Esophagus squamous epithelium (tissue), 5 donors: ENCODE measurements at regions not wholly inside any gene's neighbourhood (a gene's known extent, or its start where the extent isn't known, plus 50 kb on each side); places are given as distances from the start of the nearest gene placed in this dataset.
A peak's percentile ranks its signal among the peaks of the same experiment; 100 is the strongest.

Experiments used
- DNase-seq: peaks from one replicate; lab custom pipeline; 2025; lab: John Stamatoyannopoulos, UW
- H3K27ac ChIP-seq, 4 donors: fragments of 200-600 bp; sonication (generic); one replicate each; pipeline ENCODE4 v1.5.1; 2016 to 2019; ENCODE audit warnings: mild to moderate bottlenecking in 1 of 4
- H3K27me3 ChIP-seq, 4 donors: fragments of 200-600 bp; sonication (generic); 1 replicate in 3 of 4; 2 replicates in 1 of 4; pipeline versions ENCODE4 v1.5.1 to v1.6.0; 2017 to 2021; ENCODE audit warnings: antibody characterized with exemption in 1 of 4
- H3K36me3 ChIP-seq, 3 donors: fragments of 200-600 bp; sonication (generic); one replicate each; pipeline ENCODE4 v1.5.1; 2016 to 2019
- H3K4me1 ChIP-seq, 3 donors: fragments of 200-600 bp; sonication (generic); one replicate each; pipeline ENCODE4 v1.5.1; 2017 to 2019
- H3K4me3 ChIP-seq, 4 donors: fragments of 200-600 bp; sonication (generic); 1 replicate in 3 of 4; 2 replicates in 1 of 4; pipeline ENCODE4 v1.5.1; 2016 to 2019; ENCODE audit warnings: mild to moderate bottlenecking in 2 of 4, moderate library complexity in 1 of 4
- H3K9me3 ChIP-seq, 3 donors: fragments of 200-600 bp; sonication (generic); one replicate each; pipeline ENCODE4 v1.5.1; 2016 to 2019
- CTCF ChIP-seq, 6 experiments: fragments of 450-650 bp in 4 of 6; fragments of 200-600 bp in 2 of 6; sonication (generic) in 2 of 6; IDR thresholded peaks; one replicate each; pipeline ENCODE4 v1.5.1; 2016 to 2019; ENCODE audit warnings: antibody characterized with exemption in 6 of 6, mild to moderate bottlenecking in 4 of 6, moderate library complexity in 4 of 6
- POLR2A ChIP-seq, 4 donors: fragments of 450-650 bp; IDR thresholded peaks; one replicate each; pipeline ENCODE4 v1.6.1; 2017; ENCODE audit warnings: antibody characterized with exemption in 4 of 4, mild to moderate bottlenecking in 4 of 4, moderate library complexity in 3 of 4
- WGBS, 2 donors: methylation state at CpG; one replicate each; pipeline ENCODE4 v1.1.5; 2018; 5-methylcytosine and 5-hydroxymethylcytosine counted together
- intact Hi-C: fragments of 100-400 bp; cut with DNase I; formaldehyde crosslinking; loops from one replicate; pipeline ENCODE4 v1.15.0; 2022
- donor health status: DM: yes; HTN: yes; CAD: no.

DNA sequence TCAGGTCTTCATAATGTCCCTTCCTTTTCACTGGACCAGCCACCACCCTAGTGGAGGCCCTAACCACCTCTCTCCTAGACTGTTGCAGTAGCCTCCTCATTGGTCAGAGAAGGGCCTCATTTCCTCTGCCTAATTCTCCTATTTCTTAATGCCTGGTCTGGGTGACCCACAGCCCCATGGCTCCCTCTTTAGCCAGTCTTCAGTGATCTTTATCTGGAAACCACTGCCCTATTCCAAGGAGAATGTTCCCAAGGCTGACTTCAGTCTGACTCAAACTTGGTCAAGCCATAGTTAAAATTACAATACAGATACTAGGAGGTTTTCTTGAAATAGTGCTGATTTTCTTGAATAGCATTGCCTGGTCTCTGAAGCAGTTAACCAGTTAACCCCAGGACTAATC, 53.6 kb upstream of the PRPS1 start:
- Histone ChIP-seq H3K27ac (peak overlapping the region in 2 of 4 donors; percentile 9 to 13), H3K27me3 (no peaks in the 10 kb centered on the region), H3K36me3 (no peaks in the 10 kb centered on the region), H3K4me3 (no peak overlapping the region), H3K9me3 (no peaks in the 10 kb centered on the region), H3K4me1 (peaks cover 0 to 4% (median 3%) of the 10 kb centered on the region in 3 donors)
- TF ChIP-seq CTCF (IDR thresholded peaks at IDR 0.05) (no peak), POLR2A (IDR thresholded peaks at IDR 0.05) (no peak)
- DNase-seq, result no peak
- intact Hi-C loops, result no loop called here

DNA sequence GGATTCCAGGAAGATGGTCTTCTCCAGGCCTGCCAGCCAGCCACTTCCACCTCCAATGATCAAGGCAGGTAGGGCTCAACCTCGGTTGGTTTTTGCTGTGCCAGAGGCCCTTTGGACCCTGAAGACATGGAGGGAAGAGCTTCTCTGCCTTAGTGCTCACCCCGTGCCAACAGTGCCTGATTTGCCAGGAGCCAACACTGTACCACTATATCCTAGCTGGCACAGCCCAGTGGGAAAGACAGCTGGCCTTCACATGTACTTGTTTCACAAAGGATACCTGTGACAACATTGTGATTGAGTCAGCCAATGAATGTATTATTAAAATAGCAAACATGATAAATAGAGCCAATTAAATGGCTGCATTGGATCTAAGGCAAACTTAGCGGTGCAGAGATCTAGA, 51.9 kb upstream of the PRPS1 start:
- TF ChIP-seq POLR2A (IDR thresholded peaks at IDR 0.05) (no peak), CTCF (IDR thresholded peaks at IDR 0.05) (no peak)
- intact Hi-C loops, result no loop called here
- Histone ChIP-seq H3K36me3 (no peaks in the 10 kb centered on the region), H3K27me3 (no peaks in the 10 kb centered on the region), H3K4me1 (peaks cover 0 to 3% (median 1%) of the 10 kb centered on the region in 3 donors), H3K9me3 (no peaks in the 10 kb centered on the region), H3K27ac (no peak overlapping the region), H3K4me3 (no peak overlapping the region)
- 100% methylated on average over 1 of the region's 3 CpGs for WGBS, 2 donors
- DNase-seq, result no peak

GRCh38 chrX:107576841-107577240, 51.5 kb upstream of the PRPS1 start:
- 67% methylated on average over 1 of the region's 1 CpG; no CpG with 5 or more reads in 1 of the 2 donors for WGBS, 2 donors
- no peak for DNase-seq
- no peak overlapping the region for H3K27ac ChIP-seq
- TF ChIP-seq CTCF (IDR thresholded peaks at IDR 0.05), result no peak
- no peak for TF ChIP-seq POLR2A (IDR thresholded peaks at IDR 0.05)
- H3K4me1 ChIP-seq, result peaks cover 0 to 3% (median 0%) of the 10 kb centered on the region in 3 donors
- H3K36me3 ChIP-seq, result no peaks in the 10 kb centered on the region
- H3K4me3 ChIP-seq, result no peak overlapping the region
- H3K27me3 ChIP-seq, result no peaks in the 10 kb centered on the region
- intact Hi-C loops, result no loop called here
- no peaks in the 10 kb centered on the region for H3K9me3 ChIP-seq

DNA sequence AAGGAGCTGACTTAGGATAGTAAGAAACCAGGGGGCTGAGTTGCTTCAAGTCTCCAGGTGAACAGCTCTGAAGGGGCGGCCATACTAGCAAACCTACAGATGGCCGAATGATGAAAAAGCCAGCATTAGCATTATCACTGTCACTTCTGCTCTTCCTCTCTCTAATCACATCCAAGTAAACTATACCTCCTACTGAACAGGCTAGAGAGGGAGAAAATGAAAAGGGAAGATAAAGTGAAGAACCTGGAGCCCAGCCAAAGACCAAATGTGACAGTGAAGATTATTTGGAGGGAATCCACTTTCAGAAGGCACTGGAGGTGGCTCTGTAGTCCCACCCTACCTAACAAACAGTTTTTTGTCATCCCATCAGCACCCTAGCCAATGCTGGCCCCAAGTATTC, 50.4 kb upstream of the PRPS1 start:
- Histone ChIP-seq H3K27me3 (no peaks in the 10 kb centered on the region), H3K27ac (no peak overlapping the region), H3K4me3 (no peak overlapping the region), H3K9me3 (no peaks in the 10 kb centered on the region), H3K4me1 (peaks cover 0 to 3% (median 0%) of the 10 kb centered on the region in 3 donors), H3K36me3 (no peaks in the 10 kb centered on the region)
- TF ChIP-seq POLR2A (IDR thresholded peaks at IDR 0.05), result no peak
- TF ChIP-seq CTCF (IDR thresholded peaks at IDR 0.05), result no peak
- 80 to 100% methylated on average over 1 to 2 of the region's 2 CpGs for WGBS, 2 donors
- intact Hi-C loops, result no loop called here
- DNase-seq, result no peak
